ENCODE measurements at regions not wholly inside any gene's neighbourhood (a gene's known extent, or its start where the extent isn't known, plus 50 kb on each side); places are given as distances from the start of the nearest gene placed in this dataset.

GRCh38 chr21:18138507-18138906 lies 106.1 kb upstream of the CHODL start:
- no peak overlapping the region for H3K4me3 ChIP-seq
- H3K27ac ChIP-seq, result no peak overlapping the region
- H3K36me3 ChIP-seq, result no peaks in the 10 kb centered on the region
- WGBS, 2 donors, result 38 to 49% methylated on average over 3 of the region's 3 CpGs
- intact Hi-C loops (cut with DNase I), result no loop called here
- no peaks in the 10 kb centered on the region for H3K4me1 ChIP-seq
- TF ChIP-seq POLR2A (IDR thresholded peaks at IDR 0.05) (no peak), CTCF (IDR thresholded peaks at IDR 0.05) (no peak)
- no peaks in the 10 kb centered on the region for H3K27me3 ChIP-seq
- DNase-seq, result no peak
- H3K9me3 ChIP-seq, result no peaks in the 10 kb centered on the region

- Histone ChIP-seq H3K27me3 (no peaks in the 10 kb centered on the region), H3K4me1 (no peaks in the 10 kb centered on the region), H3K36me3 (no peaks in the 10 kb centered on the region), H3K4me3 (no peak overlapping the region), H3K27ac (no peak overlapping the region), H3K9me3 (no peaks in the 10 kb centered on the region)
- no peak for DNase-seq
- intact Hi-C loops (cut with DNase I), result no loop called here
- WGBS, 2 donors, result 20 to 48% methylated on average over 1 of the region's 1 CpG
- TF ChIP-seq CTCF (IDR thresholded peaks at IDR 0.05), result no peak
- TF ChIP-seq POLR2A (IDR thresholded peaks at IDR 0.05), result no peak
Observed at GRCh38 chr21:18129526-18129925, 115.1 kb upstream of the CHODL start.

GRCh38 chr21:18118566-18118965 lies 126.1 kb upstream of the CHODL start:
- H3K4me3 ChIP-seq, result no peak overlapping the region
- no peaks in the 10 kb centered on the region for H3K36me3 ChIP-seq
- intact Hi-C loops (cut with DNase I), result no loop called here
- no peak overlapping the region for H3K27ac ChIP-seq
- TF ChIP-seq CTCF (IDR thresholded peaks at IDR 0.05) (no peak), POLR2A (IDR thresholded peaks at IDR 0.05) (no peak)
- WGBS, 2 donors, result 58 to 63% methylated on average over 1 of the region's 1 CpG
- no peaks in the 10 kb centered on the region for H3K27me3 ChIP-seq
- no peak for DNase-seq
- no peaks in the 10 kb centered on the region for H3K9me3 ChIP-seq
- H3K4me1 ChIP-seq, result no peaks in the 10 kb centered on the region

GRCh38 chr21:18117176-18117575 lies 127.5 kb upstream of the CHODL start:
- intact Hi-C loops (cut with DNase I), result no loop called here
- no peak for DNase-seq
- TF ChIP-seq CTCF (IDR thresholded peaks at IDR 0.05) (no peak), POLR2A (IDR thresholded peaks at IDR 0.05) (no peak)
- Histone ChIP-seq H3K27ac (no peak overlapping the region), H3K27me3 (no peaks in the 10 kb centered on the region), H3K4me3 (no peak overlapping the region), H3K36me3 (no peaks in the 10 kb centered on the region), H3K9me3 (no peaks in the 10 kb centered on the region), H3K4me1 (no peaks in the 10 kb centered on the region)
- WGBS, 2 donors, result 56 to 73% methylated on average over 1 of the region's 1 CpG

GRCh38 chr21:18114810-18115209 lies 129.8 kb upstream of the CHODL start:
- H3K27ac ChIP-seq, result no peak overlapping the region
- no peaks in the 10 kb centered on the region for H3K9me3 ChIP-seq
- intact Hi-C loops (cut with DNase I), result no loop called here
- no peak for DNase-seq
- H3K4me3 ChIP-seq, result no peak overlapping the region
- TF ChIP-seq POLR2A (IDR thresholded peaks at IDR 0.05), result no peak
- no peak for TF ChIP-seq CTCF (IDR thresholded peaks at IDR 0.05)
- H3K27me3 ChIP-seq, result no peaks in the 10 kb centered on the region
- 32 to 69% methylated on average over 1 of the region's 1 CpG for WGBS, 2 donors
- no peaks in the 10 kb centered on the region for H3K4me1 ChIP-seq
- no peaks in the 10 kb centered on the region for H3K36me3 ChIP-seq
